Activated CD4-positive, CD25-positive, alpha-beta regulatory T cell treated with anti-CD3 and anti-CD28 coated beads, Interleukin-2, amount 50 U/mL, for 72 hours (primary cell): ENCODE measurements at regions not wholly inside any gene's neighbourhood (a gene's known extent, or its start where the extent isn't known, plus 50 kb on each side); places are given as distances from the start of the nearest gene placed in this dataset.

Source experiments
- DNase-seq: peaks from one replicate; pipeline ENCODE4 v3.0.0; 2021

GRCh38 chr10:110375121-110375520 lies 70.4 kb upstream of the SMNDC1 start:
- DNase-seq = no peak

- no peak for DNase-seq
Measured at GRCh38 chr10:110376021-110376766, 71.5 kb upstream of the SMNDC1 start.

GRCh38 chr10:110376767-110377160 lies 72.0 kb upstream of the SMNDC1 start:
- DNase-seq = no peak

GRCh38 chr10:110378006-110378405 lies 73.3 kb upstream of the SMNDC1 start:
- no peak for DNase-seq

- DNase-seq = no peak
Measured at GRCh38 chr10:110378533-110379108, 73.9 kb upstream of the SMNDC1 start.

GRCh38 chr10:110379831-110380230 lies 75.1 kb upstream of the SMNDC1 start:
- DNase-seq = no peak

GRCh38 chr10:110380293-110380692 lies 75.6 kb upstream of the SMNDC1 start:
- no peak for DNase-seq

GRCh38 chr10:110382695-110383094 lies 78.0 kb upstream of the SMNDC1 start:
- DNase-seq = no peak

- DNase-seq = no peak
Measured at GRCh38 chr10:110387617-110387982, 82.9 kb upstream of the SMNDC1 start.

GRCh38 chr10:110387983-110388686 lies 83.4 kb upstream of the SMNDC1 start:
- DNase-seq = no peak

- DNase-seq = no peak
Measured at GRCh38 chr10:110388687-110389052, 84.0 kb upstream of the SMNDC1 start.

GRCh38 chr10:110389255-110389654 lies 84.5 kb upstream of the SMNDC1 start:
- no peak for DNase-seq

- DNase-seq = no peak
Measured at GRCh38 chr10:110391541-110391940, 86.8 kb upstream of the SMNDC1 start.

GRCh38 chr10:110392121-110392520 lies 87.4 kb upstream of the SMNDC1 start:
- no peak for DNase-seq

GRCh38 chr10:110392868-110393740 lies 88.4 kb upstream of the SMNDC1 start:
- DNase-seq = no peak

- no peak for DNase-seq
Measured at GRCh38 chr10:110393866-110394265, 89.1 kb upstream of the SMNDC1 start.

- no peak for DNase-seq
Measured at GRCh38 chr10:110394296-110394695, 89.6 kb upstream of the SMNDC1 start.

- no peak for DNase-seq
Measured at GRCh38 chr10:110394898-110395297, 90.2 kb upstream of the SMNDC1 start.

GRCh38 chr10:110395350-110396283 lies 90.9 kb upstream of the SMNDC1 start:
- no peak for DNase-seq

GRCh38 chr10:110396284-110396651 lies 91.5 kb upstream of the SMNDC1 start:
- DNase-seq = no peak

GRCh38 chr10:110397856-110398255 lies 93.1 kb upstream of the SMNDC1 start:
- DNase-seq = no peak

- DNase-seq = no peak
Measured at GRCh38 chr10:110398419-110399105, 93.8 kb upstream of the SMNDC1 start.
